Stimulated activated CD4-positive, alpha-beta T cell treated with anti-CD3 and anti-CD28 coated beads, Interleukin-15, amount 100 ng/mL, for 24 hours (primary cell): ENCODE measurements at regions not wholly inside any gene's neighbourhood (a gene's known extent, or its start where the extent isn't known, plus 50 kb on each side); places are given as distances from the start of the nearest gene placed in this dataset.
A peak's percentile ranks its signal among the peaks of the same experiment; 100 is the strongest.

Experiments
- DNase-seq: peaks from one replicate; pipeline ENCODE4 v3.0.0-alpha.2; 2020

DNA sequence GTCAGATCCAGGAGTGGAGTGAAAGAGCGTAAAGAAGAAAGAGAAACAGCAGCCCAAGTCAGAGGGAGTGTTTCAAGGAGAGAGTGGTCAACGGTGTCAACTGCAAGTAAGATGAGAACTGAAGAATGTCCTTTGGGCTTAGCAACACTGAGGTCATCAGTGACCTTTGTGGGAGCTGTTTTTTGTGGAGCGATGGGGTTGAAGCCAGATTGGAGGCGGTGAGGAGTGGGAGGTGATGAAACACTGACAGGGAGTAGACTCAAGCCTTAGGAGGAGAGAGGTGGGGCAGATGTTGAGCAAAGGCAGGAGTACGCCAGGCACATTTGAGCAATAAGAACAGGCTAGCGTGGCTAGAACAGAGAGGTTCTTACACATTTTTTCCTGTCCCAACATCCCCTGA lies 103.7 kb upstream of the GNAO1 start:
- DNase-seq, result no peak

DNA sequence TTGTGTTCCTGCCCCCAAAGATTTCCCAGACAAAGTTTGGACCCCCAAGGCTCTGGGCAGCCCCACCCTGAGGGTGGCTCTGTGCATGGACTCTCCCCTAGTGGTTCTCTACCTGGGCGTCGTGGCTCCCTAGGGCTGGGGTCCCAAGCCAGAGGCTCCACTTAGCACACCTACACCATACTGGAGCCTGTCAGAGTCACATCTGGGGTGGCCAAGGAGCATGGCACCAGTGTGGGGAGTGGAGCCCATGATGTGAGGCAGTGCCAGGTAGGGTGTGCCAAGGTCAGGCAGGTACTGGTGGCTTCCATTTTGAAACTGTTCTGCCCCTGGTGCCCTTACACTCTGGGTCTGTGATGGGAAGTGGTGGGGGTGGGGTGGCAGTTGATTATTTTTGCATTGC lies 109.9 kb upstream of the GNAO1 start:
- DNase-seq, result no peak

DNA sequence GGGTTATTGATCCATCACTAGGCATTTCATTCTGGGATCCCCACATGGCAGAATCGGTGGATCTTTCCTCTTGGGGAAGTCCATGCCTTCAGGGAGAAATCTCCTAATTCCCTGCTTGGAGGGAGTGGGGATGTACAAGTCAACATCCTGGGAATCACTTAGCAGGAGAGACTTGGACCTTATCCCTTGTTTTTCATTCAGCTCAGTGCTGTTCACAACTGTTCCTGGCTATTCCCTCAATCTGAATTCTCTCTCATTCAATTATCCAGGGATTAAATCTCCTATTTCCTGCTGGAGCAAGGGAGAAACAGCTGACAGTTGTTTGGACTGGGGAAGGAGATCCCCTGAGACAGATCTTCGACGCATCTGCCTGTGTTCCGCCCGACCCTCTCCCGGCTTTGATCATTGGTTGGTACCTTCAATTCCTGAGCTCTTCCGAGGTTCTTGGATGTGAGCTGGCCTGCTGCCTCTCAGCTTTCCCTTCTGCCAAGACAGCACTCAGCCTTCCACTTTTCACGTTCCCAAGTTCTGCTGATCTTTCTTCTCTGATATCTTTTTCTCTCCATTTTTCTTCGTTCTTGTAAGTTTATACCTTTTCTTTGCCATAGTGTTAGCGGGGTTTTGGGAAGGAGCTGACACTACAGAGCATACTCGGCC lies 115.4 kb upstream of the GNAO1 start:
- no peak for DNase-seq

DNA sequence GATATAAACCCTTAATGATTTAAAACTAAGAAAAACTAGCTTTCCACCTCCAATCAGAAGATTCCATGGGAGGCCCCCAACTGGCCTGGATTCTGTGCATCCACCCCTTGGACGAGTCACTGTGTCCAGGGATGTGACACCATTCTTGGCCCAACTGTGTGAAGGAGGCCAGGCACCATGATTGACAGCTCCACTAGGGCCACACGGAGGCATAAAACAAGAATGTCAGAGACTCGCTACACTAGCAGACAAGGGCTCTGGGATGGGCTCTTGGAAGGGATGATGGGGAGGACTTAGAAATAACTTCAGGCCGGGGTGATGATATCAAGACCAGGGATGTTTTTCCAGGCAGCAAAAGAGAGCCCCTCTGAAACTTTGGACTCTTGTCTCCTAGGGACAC lies 117.8 kb upstream of the GNAO1 start:
- no peak for DNase-seq

DNA sequence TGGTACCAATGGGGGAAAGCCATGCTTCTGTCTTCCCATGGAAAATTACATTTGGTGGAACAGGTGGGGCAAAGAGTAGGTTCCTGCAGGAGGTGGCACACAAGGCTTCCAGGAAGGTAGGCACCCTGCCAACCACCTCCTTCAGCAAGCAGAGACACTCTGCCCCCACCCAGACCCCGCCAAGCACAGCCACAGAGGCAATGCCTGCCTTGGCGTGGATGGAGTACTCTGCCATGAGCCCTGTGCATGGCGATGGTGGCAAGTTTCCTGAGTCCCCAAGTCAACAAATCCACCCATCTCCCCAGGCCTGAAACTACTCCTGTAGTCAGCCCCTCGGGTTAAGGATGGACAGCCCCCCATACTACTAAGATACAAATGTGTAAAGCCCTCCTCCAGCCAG lies 119.2 kb upstream of the GNAO1 start:
- DNase-seq, result no peak

DNA sequence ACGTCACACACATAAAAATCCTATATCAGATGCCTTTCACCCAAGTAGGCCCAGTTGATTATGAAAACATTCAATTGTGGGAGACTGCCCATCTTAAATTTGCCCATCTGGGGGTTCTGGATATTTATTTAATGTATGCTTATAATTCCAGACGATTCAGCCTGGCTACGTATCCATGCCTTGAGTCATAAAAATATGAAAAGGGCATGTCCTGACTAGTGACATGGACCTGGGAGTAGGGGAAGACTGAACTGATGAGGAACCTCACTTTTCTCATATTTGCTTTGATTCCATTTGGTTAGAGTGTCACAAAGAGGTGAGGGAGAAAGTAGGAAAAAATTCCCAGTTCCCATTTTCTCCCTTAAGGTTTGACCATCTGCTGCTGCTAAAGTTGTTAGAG lies 122.5 kb upstream of the GNAO1 start:
- no peak for DNase-seq

DNA sequence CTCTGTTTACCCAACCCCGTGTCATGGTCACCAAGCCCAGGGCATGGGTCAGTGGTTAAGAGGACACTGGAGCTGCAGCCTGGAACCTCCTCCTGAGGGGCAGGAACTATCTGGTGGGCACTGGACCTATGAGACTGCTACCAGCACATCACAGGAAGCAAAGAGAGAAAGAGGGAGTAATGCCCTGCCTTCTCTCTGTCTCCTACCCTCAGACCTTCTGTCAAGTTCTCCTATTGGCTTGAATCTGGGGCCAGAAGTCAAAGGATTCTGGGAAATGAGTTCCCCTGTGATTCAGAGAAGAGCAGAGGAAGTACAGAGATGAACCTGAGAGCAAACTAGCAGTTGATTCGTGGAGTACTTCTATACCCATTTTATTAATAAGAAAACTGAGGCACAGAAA lies 123.0 kb upstream of the GNAO1 start:
- no peak for DNase-seq

DNA sequence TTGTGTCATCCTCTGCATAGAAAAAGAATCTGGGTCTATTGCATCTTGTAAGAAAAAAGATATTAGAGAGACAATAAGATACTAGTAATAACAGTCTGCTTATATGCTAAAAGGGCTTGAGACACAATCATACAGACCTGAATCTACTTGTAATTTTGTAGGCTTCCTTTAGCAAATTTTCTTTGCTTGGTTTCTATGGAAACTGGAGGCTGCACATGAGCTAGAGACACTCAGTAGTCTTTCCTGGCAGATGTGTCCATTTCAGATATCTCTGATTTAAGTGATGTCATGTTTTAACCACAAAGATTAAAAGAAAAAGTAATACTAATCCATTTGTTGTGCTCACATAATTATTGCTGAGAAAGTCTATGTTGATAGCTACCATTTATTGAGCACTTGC lies 123.9 kb upstream of the GNAO1 start:
- DNase-seq, result no peak

DNA sequence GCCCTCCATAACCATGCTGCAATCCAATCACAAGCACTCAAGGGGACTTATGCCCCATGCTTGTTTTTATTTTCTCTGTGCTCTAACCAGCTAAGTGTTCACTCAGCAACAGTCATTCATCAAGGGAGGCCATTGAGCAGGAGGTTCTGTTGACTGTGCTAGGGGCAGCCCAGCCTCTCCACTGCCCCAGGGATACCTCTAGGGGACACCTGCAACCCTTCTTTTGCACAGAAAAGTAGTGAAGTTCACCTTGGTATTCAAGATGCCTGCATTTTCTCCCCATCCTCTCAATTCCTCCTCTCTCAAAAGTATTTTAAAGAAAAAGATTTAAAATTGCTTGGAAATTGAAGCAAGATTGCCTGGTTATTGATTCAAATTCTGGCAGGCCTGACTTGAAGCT lies 124.7 kb upstream of the GNAO1 start:
- DNase-seq, result no peak

DNA sequence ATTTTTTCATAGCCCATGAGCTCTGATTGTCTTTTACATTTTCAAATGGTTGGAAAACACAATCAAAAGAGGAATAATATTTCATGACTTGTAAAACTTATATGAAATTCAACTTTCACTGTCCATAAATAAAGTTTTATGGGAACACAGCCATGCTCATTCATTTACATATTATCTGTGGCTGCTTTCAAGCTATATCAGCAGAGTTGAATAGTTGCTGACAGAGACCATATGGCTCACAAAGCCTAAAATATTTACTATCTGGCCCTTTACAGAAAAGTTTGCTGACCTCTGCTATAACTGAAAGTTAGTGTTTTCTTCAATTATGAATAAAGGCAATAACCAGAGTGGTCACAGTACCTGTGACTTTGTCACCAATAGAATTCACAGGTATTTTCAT lies 128.2 kb upstream of the GNAO1 start:
- DNase-seq, result no peak

DNA sequence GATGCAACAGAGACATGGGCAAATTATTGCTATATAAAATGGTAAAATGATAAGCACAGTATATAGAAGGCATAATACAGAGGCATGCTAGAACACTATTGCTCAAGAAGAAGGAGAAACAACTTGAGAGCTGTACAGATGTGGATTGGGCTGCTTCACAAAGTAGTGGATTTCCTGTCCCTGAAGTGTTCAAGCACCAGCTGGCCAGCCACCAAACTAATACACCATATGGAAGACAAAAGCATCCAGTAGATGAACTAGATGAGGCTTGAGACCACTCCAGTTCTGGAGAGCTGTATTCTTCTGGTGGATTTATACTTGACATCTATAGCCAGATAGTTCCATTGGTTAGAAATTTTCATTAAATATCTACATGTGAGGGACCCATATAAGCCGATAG lies 134.1 kb upstream of the GNAO1 start:
- DNase-seq, result no peak

DNA sequence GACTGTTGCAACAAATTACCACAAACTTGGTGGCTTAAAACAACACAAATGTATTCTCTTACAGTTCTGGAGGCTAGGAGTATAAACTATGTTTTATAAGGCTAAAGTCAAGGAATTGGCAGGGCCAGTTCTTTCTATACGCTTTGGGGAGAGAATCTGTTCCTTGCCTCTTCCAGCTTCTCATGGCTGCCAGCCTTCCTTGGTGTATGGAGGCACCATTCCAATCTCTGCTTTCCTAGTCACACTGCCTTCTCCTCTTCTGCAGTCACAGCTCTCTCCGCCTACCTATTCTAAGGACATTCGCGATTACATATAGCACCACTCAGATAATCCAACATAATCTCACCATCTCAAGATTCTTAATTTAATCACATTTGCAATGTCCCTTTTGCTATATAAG lies 140.4 kb upstream of the GNAO1 start:
- no peak for DNase-seq

DNA sequence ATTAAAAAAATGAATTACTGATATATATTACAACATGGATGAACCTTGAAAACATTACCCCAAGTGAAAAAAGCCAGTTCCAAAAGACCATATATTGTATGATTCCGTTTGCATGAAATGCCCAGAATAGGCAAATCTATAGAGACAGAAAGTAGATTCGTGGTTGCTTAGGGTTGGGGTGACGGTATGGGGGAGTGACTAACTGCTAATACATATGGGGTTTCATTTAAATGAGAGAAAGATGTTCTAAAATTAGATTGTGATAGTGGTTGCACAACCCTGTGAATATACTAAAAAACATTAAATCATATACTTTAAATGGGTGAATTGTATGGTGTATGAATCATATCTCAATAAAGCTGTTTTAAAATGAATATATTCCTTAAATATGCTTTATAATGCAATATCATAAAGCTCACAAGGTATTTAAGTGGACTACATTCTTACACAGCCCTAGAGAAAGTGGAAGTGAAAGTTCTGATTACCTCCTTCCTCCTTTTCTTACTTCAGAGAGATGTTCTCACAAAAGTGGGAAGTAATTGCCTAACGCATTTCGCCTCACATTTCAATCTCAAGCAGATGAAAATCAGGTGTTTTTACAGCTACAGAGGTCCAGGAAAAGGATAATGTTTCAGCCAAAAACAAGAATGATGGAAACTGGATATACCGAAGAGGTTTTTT lies 142.7 kb upstream of the GNAO1 start:
- DNase-seq, result no peak

DNA sequence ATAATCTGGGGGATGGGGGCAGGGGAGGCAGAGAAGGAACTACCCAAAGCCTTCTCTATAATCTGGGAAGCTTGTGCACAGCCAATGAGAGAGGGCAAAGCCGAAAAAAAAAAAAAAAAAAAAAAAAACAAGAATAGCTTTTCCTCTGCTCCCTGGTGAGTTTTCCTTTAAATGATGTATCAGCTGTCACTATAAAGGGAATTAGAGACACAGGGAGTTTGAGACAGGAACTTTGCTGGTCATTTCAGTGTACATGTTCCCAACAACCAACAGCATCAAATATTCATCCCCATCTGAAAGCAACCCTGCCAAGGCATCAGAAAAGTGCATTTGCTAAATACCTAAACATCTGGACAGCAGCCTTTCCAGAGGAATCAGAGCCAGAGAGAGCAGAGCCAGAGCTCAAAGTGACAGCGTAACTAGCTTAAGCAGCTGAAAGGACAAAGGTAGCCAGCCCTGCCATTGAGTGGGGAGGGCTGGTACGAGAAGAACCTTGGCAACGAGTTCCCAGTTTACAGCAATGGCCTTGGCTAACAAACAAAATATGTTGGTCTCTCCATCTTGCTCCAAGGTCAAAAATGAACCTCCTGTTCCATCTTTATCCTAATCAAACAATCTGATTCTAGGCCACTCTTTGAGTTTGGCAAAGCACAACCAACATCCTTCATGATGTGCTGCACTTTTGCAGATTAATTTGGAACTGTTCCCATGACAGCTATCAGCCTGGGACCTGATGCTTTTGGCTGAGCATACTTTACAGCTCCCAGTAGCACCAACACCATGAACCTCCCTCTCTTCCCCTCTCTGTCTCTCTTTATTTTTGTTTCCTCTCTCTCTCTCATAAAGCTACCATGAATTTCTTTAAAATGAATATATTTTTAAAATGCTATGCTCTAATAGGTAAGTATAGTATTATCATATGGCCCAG lies 143.7 kb upstream of the GNAO1 start:
- DNase-seq, result no peak

DNA sequence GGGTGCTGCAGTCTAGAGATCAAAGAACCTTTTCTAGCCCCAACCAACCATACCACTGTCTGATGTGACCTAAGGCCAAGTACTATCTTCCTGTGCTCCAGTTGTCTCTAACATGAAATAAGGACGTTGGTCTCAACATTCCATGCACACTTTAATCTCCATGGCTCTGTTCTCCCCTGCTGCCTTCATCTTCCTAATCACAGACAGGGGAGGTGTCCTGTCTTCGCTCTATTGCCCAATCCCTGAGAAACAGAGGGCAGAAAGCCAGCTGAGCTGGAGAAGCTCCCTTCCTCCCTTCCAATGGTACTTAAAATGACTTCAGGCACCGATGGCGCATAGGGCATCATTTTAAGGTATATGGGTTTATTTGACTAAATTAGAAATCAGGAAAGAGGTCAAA lies 148.9 kb upstream of the GNAO1 start:
- no peak for DNase-seq

DNA sequence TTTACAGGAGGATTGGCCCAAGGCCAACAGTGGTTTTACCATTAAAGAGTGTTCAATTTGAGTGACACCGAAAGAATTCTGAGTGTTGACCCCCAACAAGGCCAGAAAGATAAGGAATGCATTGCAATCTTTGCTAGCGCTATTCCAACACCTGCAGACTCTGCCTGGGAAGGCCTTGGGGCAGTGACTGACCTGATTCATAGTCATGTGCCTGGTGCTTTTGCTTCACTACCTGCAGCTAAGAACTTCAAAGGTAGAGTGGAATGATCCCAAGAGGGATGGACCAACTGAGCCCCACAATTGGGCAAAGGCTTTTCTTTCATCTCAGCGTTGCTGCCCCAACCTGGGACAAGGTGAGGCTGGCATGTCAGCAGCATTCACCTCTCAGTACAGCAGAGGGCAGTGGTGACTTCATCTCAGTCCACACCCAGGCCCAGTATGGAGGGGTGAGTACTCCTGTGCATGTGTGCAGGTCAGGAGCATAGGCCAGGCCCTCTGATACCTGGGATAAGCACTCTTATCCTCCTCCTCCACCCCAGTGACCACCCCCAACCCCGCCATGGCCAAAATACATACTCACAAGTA lies 149.6 kb upstream of the GNAO1 start:
- DNase-seq, result peak; percentile 30

DNA sequence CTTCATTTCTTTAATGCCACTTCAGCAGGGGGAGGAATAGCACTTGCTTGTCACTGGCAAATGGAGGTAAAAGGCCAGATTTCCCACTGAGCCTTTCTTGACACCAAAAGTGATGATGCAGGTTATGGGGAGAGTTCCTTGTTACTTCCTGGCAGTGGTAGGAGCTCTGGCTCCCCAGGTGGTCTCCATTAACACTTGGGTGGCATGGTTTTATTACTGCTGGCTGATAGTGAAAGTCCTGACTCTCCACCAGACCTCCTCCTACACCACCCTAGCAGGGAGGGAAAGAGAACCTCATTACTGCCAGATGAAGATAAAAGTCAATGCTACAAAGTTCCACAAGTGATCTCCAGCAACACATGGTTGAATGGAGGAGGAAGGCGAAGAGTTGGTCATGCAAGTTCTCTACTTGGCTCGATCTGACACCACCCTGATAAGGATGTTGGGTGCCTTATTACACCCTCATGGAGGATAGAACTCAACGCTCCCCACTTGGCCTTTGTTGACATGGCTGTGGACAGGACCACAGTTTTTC lies 152.7 kb upstream of the GNAO1 start:
- no peak for DNase-seq

DNA sequence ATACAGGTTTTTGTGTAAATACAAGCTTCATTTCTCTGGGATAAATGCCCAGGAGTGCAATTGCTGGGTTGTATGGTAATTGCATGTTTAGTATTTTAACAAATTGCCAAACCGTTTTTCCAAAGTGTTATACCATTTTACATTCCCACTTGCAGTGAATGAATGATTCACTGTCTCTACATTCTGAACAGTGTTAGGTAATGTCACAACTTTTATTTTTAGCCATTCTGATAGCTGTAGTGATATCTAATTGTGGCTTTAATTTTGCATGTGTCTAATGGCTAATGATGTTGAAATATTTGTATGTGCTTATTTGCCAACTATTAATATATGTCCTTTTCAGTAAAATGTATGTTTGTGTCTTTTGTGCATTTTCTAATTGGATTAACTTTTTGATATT lies 156.9 kb upstream of the CES5A start:
- no peak for DNase-seq

DNA sequence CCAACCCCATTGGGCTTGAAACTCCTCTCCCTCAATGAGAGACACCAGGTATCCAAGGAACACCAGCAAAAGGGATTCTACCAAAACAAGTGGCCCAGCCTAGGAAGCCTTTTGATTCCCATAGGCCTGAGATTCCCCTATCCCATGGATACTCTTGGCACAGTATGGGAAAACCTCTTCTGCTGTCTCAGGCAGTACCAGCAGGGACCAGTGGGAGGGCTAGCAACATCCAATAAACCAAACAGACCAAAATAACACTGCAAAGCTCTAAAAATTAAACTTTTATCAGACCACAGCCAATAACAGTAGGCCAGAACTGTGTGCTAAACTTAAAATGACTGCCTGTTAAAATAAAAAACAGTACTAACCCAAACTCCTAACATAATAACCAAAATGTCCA lies 153.9 kb upstream of the CES5A start:
- DNase-seq, result no peak

DNA sequence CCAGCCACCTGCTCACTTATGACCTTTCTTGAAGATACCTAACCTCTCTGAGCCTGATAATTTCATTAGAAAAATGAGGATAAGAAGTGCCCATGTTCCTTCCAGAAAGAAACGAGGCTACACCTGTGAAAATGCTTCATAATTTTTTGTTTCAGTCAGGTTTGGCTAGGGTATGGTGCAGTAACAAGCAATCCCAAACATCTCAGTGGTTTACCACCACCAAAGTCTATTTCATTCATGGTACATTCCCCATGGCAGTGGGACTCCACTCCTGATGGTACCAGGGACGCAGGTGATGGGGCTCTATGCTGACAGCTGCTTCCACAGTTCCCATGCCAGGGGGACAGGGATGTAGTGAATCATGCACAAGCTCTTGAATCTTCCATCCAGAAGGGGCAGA lies 147.6 kb upstream of the CES5A start:
- DNase-seq, result no peak

DNA sequence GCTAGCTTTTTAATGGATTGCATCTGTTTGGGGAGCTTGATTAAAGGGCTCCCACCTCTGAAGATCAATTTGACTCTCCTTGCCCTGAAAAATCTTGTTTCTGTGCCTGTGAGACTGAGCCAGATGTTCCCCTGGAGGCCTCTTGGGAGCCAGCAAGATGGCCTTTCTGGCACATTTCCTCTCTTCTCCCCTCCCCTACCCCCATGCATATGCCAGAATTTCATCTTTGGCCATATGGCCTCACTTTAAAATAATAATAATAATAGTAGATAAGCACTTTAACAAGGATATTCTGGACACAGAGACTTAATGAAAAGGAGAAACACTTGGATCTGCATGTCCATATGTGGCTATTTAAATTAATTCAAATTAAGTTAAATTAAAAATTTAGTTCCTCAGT lies 144.1 kb upstream of the CES5A start:
- DNase-seq, result no peak

DNA sequence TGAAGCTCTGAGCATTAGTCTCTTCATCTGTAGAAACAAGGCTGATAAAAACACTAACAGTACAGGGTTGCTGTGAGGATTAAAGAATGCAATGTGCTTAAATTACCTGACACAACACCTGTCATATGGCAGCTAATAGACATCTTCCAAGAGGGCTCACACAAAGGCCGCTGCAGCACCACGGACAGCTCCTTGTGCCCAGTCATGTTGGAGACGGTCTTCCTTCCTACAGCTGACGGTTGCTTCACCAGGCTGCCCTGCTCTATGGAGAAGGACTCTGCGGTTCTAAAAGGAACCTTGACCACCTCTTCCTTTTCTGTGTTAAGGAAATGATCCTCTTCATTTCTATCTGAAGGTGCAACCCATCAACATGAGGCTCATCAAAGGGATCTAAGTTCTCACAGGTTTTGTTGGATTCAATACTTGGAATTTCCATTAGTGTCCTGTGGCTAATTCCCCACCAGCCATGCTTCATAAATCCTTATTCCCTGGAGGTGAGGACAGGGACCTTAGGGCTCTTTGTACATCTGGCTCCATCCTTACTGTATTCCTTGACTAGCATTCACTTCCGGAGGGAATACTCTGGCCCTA lies 138.9 kb upstream of the CES5A start:
- DNase-seq, result peak; percentile 48

DNA sequence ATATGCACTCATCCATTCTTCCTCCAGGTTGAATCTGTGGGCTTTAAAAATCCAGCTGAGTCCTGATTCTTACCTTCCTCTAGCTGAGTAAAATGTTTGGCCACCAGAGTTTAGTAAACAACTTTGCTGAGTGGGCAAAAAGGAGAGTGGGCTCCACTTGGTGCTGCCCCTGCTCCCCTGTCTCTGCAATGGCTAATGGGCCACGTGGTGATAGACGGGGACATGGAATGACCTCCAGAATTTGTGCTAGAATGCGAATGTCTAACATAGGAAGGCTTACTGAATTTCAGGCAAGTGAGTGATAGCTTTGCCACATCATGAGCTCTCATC lies 137.3 kb upstream of the CES5A start:
- no peak for DNase-seq
